Spleen (tissue), 3 donors: ENCODE measurements at regions not wholly inside any gene's neighbourhood (a gene's known extent, or its start where the extent isn't known, plus 50 kb on each side); places are given as distances from the start of the nearest gene placed in this dataset.

ENCODE experiments used
- POLR2A ChIP-seq, 3 donors: fragments of 450-650 bp; IDR thresholded peaks; one replicate each; pipeline ENCODE4 v1.5.1; 2017; ENCODE audit warnings: antibody characterized with exemption in 3 of 3, mild to moderate bottlenecking in 1 of 3
- POLR2AphosphoS5 ChIP-seq, 3 donors: sonication (generic); formaldehyde crosslinking; IDR thresholded peaks; one replicate each; pipeline ENCODE4 v1.5.1; 2017; ENCODE audit warnings: antibody characterized with exemption in 3 of 3

GRCh38 chr11:92869716-92870115 lies 99.7 kb upstream of the MTNR1B start:
- TF ChIP-seq POLR2A (IDR thresholded peaks at IDR 0.05) (no peak), POLR2AphosphoS5 (IDR thresholded peaks at IDR 0.05) (no peak)
